Astrocyte of the spinal cord (primary cell): ENCODE measurements at regions not wholly inside any gene's neighbourhood (a gene's known extent, or its start where the extent isn't known, plus 50 kb on each side); places are given as distances from the start of the nearest gene placed in this dataset.

Source experiments
- DNase-seq: peaks from one replicate; pipeline ENCODE4 v3.0.0; 2011; ENCODE audit warnings: low read depth, low spot score
- H3K4me3 ChIP-seq: 2 replicates; pipeline ENCODE4 v1.5.1; 2011; ENCODE audit warnings: low read depth, mild to moderate bottlenecking, low read length, moderate library complexity
- in situ Hi-C: cut with HindIII; loops from 2 replicates; pipeline ENCODE4 v1.10.0; 2017; ENCODE audit warnings: low sequenced_read_pairs
- TF ChIP-seq, protein P1 (sequence below): IDR thresholded peaks from 2 replicates; pipeline ENCODE4 v1.5.1; 2012; ENCODE audit warnings: low read depth, mild to moderate bottlenecking, low read length, inconsistent platforms

DNA sequence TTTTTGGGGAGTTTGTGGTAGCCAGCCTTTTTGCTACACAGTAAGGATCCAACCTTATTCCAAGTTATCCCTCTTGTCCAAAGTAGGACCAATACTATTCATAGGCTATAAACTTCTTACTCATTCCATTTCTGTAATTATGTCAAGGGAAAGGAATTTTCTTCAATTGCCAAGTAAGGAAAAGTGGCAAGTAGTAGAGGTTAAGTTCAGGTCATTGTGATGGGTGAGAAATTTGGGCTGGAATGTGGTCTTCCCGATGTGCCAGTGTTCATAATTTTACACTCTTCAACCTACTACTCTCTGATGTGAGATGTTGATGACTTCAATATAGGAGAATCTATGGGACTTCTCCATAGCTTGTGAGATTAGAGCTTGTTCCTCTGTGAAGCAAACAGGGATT, 648.8 kb downstream of the METTL15 start:
- peak; percentile 79 for DNase-seq
- H3K4me3 ChIP-seq = no peak overlapping the region

DNA sequence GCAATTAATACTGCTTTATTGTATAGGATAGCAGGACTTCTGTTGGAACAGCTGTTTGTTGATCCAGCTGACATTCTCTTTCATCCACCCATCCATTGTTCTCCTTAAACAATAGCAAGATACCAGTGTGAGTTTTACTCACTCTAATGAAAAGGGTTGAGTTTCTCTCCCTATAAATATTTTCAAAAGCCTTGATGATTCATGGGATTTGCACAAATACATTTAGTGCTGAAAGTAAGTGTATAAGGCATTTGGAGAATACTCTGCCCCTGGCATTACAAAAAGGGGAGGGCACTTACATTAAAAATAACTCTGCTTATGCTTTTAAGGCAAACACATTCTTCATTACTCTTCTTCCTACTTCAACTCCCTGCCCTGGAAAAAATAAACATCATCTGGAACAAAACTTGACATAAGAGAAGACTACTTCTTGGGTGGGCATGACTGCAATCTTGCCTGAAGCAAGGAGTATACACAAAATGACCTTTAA, 634.9 kb downstream of the METTL15 start:
- DNase-seq = peak; percentile 26
- H3K4me3 ChIP-seq = no peak overlapping the region
- in situ Hi-C loops = no loop called here
- TF ChIP-seq, protein P1, sequence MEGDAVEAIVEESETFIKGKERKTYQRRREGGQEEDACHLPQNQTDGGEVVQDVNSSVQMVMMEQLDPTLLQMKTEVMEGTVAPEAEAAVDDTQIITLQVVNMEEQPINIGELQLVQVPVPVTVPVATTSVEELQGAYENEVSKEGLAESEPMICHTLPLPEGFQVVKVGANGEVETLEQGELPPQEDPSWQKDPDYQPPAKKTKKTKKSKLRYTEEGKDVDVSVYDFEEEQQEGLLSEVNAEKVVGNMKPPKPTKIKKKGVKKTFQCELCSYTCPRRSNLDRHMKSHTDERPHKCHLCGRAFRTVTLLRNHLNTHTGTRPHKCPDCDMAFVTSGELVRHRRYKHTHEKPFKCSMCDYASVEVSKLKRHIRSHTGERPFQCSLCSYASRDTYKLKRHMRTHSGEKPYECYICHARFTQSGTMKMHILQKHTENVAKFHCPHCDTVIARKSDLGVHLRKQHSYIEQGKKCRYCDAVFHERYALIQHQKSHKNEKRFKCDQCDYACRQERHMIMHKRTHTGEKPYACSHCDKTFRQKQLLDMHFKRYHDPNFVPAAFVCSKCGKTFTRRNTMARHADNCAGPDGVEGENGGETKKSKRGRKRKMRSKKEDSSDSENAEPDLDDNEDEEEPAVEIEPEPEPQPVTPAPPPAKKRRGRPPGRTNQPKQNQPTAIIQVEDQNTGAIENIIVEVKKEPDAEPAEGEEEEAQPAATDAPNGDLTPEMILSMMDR = no peak

More for the DNA sequence above, 648.8 kb downstream of the METTL15 start:
- in situ Hi-C loops = no loop called here
- TF ChIP-seq, protein P1 = no peak

DNA sequence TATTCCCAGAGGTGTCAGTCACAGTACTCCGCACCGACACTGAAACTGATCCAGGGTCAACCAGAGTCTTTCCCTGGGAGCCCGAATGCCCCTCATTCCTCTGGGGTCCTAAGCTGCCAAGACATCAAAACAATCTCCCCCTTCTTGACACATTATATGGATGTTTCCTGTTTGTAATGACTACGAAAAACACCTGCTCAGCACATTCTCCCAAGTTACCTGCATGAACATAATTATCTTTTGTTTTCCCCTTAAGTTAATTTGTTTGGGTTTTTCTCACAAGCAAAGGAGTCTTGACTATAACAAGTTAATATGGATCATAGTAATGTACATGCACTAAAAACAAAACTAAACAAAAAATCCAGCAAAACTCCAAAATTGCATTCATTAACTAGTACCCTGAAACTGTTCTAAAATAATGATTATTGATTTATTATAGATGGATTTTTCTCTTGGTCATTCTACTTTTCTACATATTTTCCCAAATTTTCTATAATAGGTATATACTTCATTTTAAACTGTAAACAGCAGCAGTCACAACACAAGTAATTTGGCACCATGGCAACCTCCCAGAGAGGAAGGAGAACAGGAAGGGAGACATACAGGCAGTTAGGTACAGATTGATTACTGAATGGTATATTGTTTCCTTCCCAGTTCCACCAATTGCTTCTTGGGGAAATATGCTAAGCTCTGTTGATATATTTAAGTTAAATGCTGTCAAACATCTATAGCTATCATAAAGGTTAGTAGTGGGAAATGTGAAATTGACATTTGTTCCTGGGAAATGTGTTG, 631.5 kb downstream of the METTL15 start:
- H3K4me3 ChIP-seq = no peak overlapping the region
- in situ Hi-C loops = no loop called here
- no peak for DNase-seq
- TF ChIP-seq, protein P1 = no peak

- TF ChIP-seq, protein P1 = no peak
- H3K4me3 ChIP-seq = no peak overlapping the region
- DNase-seq = no peak
- in situ Hi-C loops = no loop called here
Measured at GRCh38 chr11:28738549-28738948, 630.4 kb downstream of the METTL15 start.

- TF ChIP-seq, protein P1 = no peak
- in situ Hi-C loops = no loop called here
- no peak for DNase-seq
- no peak overlapping the region for H3K4me3 ChIP-seq
Measured at GRCh38 chr11:28736256-28736655, 628.1 kb downstream of the METTL15 start.

GRCh38 chr11:28735511-28735910, 627.3 kb downstream of the METTL15 start:
- H3K4me3 ChIP-seq = no peak overlapping the region
- in situ Hi-C loops = no loop called here
- TF ChIP-seq, protein P1 = no peak
- DNase-seq = no peak
